ENCODE measurements at regions not wholly inside any gene's neighbourhood (a gene's known extent, or its start where the extent isn't known, plus 50 kb on each side); places are given as distances from the start of the nearest gene placed in this dataset.

- no peaks in the 10 kb centered on the region for H3K27me3 ChIP-seq
- H3K4me3 ChIP-seq (replicated peaks in 1 of 3), result no peak overlapping the region
- intact Hi-C loops (cut with DNase I), result no loop called here
- DNase-seq, result no peak
- no peaks in the 10 kb centered on the region for H3K4me1 ChIP-seq
- TF ChIP-seq, protein P1, sequence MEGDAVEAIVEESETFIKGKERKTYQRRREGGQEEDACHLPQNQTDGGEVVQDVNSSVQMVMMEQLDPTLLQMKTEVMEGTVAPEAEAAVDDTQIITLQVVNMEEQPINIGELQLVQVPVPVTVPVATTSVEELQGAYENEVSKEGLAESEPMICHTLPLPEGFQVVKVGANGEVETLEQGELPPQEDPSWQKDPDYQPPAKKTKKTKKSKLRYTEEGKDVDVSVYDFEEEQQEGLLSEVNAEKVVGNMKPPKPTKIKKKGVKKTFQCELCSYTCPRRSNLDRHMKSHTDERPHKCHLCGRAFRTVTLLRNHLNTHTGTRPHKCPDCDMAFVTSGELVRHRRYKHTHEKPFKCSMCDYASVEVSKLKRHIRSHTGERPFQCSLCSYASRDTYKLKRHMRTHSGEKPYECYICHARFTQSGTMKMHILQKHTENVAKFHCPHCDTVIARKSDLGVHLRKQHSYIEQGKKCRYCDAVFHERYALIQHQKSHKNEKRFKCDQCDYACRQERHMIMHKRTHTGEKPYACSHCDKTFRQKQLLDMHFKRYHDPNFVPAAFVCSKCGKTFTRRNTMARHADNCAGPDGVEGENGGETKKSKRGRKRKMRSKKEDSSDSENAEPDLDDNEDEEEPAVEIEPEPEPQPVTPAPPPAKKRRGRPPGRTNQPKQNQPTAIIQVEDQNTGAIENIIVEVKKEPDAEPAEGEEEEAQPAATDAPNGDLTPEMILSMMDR (IDR thresholded peaks at IDR 0.05), result no peak
- no peak for TF ChIP-seq POLR2A (IDR thresholded peaks at IDR 0.05)
- H3K27ac ChIP-seq, result no peak overlapping the region
- WGBS, 2 donors, result 15% methylated on average over 6 of the region's 6 CpGs
- H3K9me3 ChIP-seq, result no peaks in the 10 kb centered on the region
- no peaks in the 10 kb centered on the region for H3K36me3 ChIP-seq
Measured at GRCh38 chr17:33551911-33552310, 258.8 kb upstream of the ASIC2 start.

- TF ChIP-seq POLR2A (IDR thresholded peaks at IDR 0.05), result no peak
- TF ChIP-seq, protein P1 (IDR thresholded peaks at IDR 0.05), result no peak
- Histone ChIP-seq H3K9me3 (no peaks in the 10 kb centered on the region), H3K27me3 (no peaks in the 10 kb centered on the region), H3K36me3 (no peaks in the 10 kb centered on the region), H3K4me3 (replicated peaks in 1 of 3) (no peak overlapping the region), H3K4me1 (no peaks in the 10 kb centered on the region), H3K27ac (no peak overlapping the region)
- no peak for DNase-seq
- intact Hi-C loops (cut with DNase I), result no loop called here
- 63 to 65% methylated on average over 5 of the region's 5 CpGs for WGBS, 2 donors
Measured at GRCh38 chr17:33560165-33560564, 267.1 kb upstream of the ASIC2 start.

DNA sequence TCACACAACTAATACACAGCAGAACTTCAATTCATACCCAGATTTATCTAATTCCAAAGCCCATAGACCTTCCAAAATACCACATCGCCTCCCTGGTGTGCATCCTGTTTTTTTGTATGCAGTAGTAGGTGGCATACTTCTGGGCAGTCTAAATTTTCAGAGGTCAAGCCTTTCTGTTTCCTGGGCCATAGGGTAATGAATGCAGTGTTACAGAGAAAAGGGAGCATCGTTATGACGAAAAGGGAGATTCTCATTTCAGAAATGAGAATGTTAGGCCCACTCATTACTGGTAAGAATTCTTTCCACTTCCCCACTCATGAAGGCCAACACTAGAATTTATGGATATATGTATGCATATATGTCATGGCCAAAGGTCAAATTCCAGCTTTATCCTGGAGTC, 267.8 kb upstream of the ASIC2 start:
- intact Hi-C loops (cut with DNase I), result no loop called here
- 91 to 92% methylated on average over 3 of the region's 3 CpGs for WGBS, 2 donors
- TF ChIP-seq POLR2A (IDR thresholded peaks at IDR 0.05), result no peak
- TF ChIP-seq, protein P1 (IDR thresholded peaks at IDR 0.05), result no peak
- no peaks in the 10 kb centered on the region for H3K36me3 ChIP-seq
- no peaks in the 10 kb centered on the region for H3K4me1 ChIP-seq
- no peak for DNase-seq
- H3K4me3 ChIP-seq (replicated peaks in 1 of 3), result no peak overlapping the region
- H3K9me3 ChIP-seq, result no peaks in the 10 kb centered on the region
- no peaks in the 10 kb centered on the region for H3K27me3 ChIP-seq
- H3K27ac ChIP-seq, result no peak overlapping the region

DNA sequence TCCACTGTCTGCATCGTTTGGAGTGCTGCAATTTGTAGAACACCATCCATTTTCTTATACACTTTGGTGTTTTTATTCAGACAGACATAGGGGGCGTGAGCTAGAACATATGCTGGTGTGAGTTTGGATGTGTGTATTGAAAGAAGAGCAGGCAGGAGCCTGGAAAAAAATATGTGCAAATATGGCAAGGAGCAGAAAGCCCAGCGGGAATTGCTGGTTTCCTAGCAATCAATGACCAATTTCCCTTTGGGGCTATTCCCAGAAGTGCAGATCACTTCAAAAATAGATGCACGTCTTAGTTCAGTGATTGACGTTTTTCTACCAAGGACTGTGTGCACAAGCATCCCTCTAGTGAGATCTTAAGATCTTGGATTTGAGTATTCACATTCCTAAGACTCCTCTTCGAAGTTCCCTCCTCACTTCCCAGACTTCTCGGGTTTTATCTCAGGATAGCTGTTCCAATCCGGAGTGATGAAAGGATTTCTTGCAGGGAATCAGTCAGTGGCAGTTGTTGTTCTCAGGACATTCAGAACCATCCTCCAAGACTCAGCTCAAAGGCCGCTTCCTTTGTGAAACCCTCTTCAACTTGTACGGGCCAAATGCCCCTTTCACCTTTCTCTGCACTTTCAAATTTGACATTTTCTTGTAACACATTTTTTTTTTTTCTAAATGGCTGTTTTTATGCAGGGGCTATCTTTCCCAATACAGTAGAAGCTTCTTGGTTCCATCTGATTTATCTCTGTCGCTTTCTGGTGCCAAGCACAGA, 268.7 kb upstream of the ASIC2 start:
- Histone ChIP-seq H3K27ac (no peak overlapping the region), H3K36me3 (no peaks in the 10 kb centered on the region), H3K27me3 (no peaks in the 10 kb centered on the region), H3K4me1 (no peaks in the 10 kb centered on the region), H3K9me3 (no peaks in the 10 kb centered on the region), H3K4me3 (replicated peaks in 1 of 3) (no peak overlapping the region)
- intact Hi-C loops (cut with DNase I), result no loop called here
- DNase-seq, result no peak
- no peak for TF ChIP-seq POLR2A (IDR thresholded peaks at IDR 0.05)
- TF ChIP-seq, protein P1 (IDR thresholded peaks at IDR 0.05), result no peak
- 40 to 59% methylated on average over 11 of the region's 11 CpGs for WGBS, 2 donors

DNA sequence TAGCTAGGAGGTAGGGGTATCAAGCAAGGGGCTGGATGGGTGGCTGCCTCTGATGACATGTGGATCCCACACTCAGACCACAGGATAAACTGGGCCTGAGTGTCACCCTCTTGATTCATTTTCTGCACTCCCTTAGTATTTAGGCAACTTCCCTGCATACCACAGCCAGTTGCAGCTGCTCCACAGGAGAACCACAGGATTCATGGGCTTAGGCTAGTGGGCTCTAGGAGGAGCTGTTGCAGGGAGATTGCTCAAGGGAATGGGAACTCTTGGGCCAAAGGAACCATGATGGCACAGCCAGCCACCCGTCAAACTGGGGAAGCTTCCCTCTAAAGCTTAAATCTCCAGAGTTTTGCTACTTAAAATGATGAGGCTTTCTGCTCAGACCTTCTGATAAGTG, 269.7 kb upstream of the ASIC2 start:
- Histone ChIP-seq H3K36me3 (no peaks in the 10 kb centered on the region), H3K27me3 (no peaks in the 10 kb centered on the region), H3K9me3 (no peaks in the 10 kb centered on the region), H3K4me1 (no peaks in the 10 kb centered on the region), H3K4me3 (replicated peaks in 1 of 3) (no peak overlapping the region), H3K27ac (no peak overlapping the region)
- WGBS, 2 donors, result 42 to 67% methylated on average over 1 of the region's 1 CpG
- DNase-seq, result no peak
- intact Hi-C loops (cut with DNase I), result no loop called here
- TF ChIP-seq POLR2A (IDR thresholded peaks at IDR 0.05), result no peak
- TF ChIP-seq, protein P1 (IDR thresholded peaks at IDR 0.05), result no peak
